ENCODE measurements at regions not wholly inside any gene's neighbourhood (a gene's known extent, or its start where the extent isn't known, plus 50 kb on each side); places are given as distances from the start of the nearest gene placed in this dataset.

GRCh38 chr4:4601803-4602369, 60.0 kb upstream of the STX18 start:
- H3K4me1 Mint-ChIP-seq (ENCODE audit: low read depth) = no peaks in the 10 kb centered on the region
- H3K36me3 Mint-ChIP-seq (ENCODE audit: low read depth) = no peaks in the 10 kb centered on the region
- H3K27ac Mint-ChIP-seq = no peak overlapping the region
- no peaks in the 10 kb centered on the region for H3K27me3 Mint-ChIP-seq (ENCODE audit: insufficient read depth)
- H3K9me3 Mint-ChIP-seq = no peaks in the 10 kb centered on the region
- DNase-seq (ENCODE audit: low spot score) = no peak
- intact Hi-C loops (cut with micrococcal nuclease) = no loop called here
- H3K4me3 Mint-ChIP-seq = no peak overlapping the region

GRCh38 chr4:4599481-4600275, 57.8 kb upstream of the STX18 start:
- H3K4me1 Mint-ChIP-seq (ENCODE audit: low read depth) = no peaks in the 10 kb centered on the region
- DNase-seq (ENCODE audit: low spot score) = no peak
- H3K27ac Mint-ChIP-seq = no peak overlapping the region
- peaks cover 15% of the 10 kb centered on the region for H3K9me3 Mint-ChIP-seq
- H3K4me3 Mint-ChIP-seq = no peak overlapping the region
- H3K27me3 Mint-ChIP-seq (ENCODE audit: insufficient read depth) = no peaks in the 10 kb centered on the region
- peaks cover 3% of the 10 kb centered on the region for H3K36me3 Mint-ChIP-seq (ENCODE audit: low read depth)
- intact Hi-C loops (cut with micrococcal nuclease) = no loop called here

- peaks cover 19% of the 10 kb centered on the region for H3K9me3 Mint-ChIP-seq
- H3K27me3 Mint-ChIP-seq (ENCODE audit: insufficient read depth) = no peaks in the 10 kb centered on the region
- H3K36me3 Mint-ChIP-seq (ENCODE audit: low read depth) = peaks cover 3% of the 10 kb centered on the region
- no peak for DNase-seq (ENCODE audit: low spot score)
- H3K4me1 Mint-ChIP-seq (ENCODE audit: low read depth) = no peaks in the 10 kb centered on the region
- H3K27ac Mint-ChIP-seq = no peak overlapping the region
- no peak overlapping the region for H3K4me3 Mint-ChIP-seq
- intact Hi-C loops (cut with micrococcal nuclease) = no loop called here
Measured at GRCh38 chr4:4598851-4599411, 57.1 kb upstream of the STX18 start.

- Mint-ChIP-seq H3K27ac (no peak overlapping the region), H3K4me1 (ENCODE audit: low read depth) (no peaks in the 10 kb centered on the region), H3K4me3 (no peak overlapping the region), H3K36me3 (ENCODE audit: low read depth) (peaks cover 3% of the 10 kb centered on the region), H3K27me3 (ENCODE audit: insufficient read depth) (no peaks in the 10 kb centered on the region), H3K9me3 (peaks cover 28% of the 10 kb centered on the region)
- intact Hi-C loops (cut with micrococcal nuclease) = no loop called here
- no peak for DNase-seq (ENCODE audit: low spot score)
Measured at GRCh38 chr4:4596720-4597119, 54.9 kb upstream of the STX18 start.

- no peaks in the 10 kb centered on the region for H3K27me3 Mint-ChIP-seq (ENCODE audit: insufficient read depth)
- peaks cover 28% of the 10 kb centered on the region for H3K9me3 Mint-ChIP-seq
- intact Hi-C loops (cut with micrococcal nuclease) = no loop called here
- H3K4me1 Mint-ChIP-seq (ENCODE audit: low read depth) = no peaks in the 10 kb centered on the region
- no peak overlapping the region for H3K27ac Mint-ChIP-seq
- no peak for DNase-seq (ENCODE audit: low spot score)
- peaks cover 3% of the 10 kb centered on the region for H3K36me3 Mint-ChIP-seq (ENCODE audit: low read depth)
- no peak overlapping the region for H3K4me3 Mint-ChIP-seq
Measured at GRCh38 chr4:4595252-4595651, 53.4 kb upstream of the STX18 start.

- intact Hi-C loops (cut with micrococcal nuclease) = no loop called here
- no peak for DNase-seq (ENCODE audit: low spot score)
- H3K27me3 Mint-ChIP-seq (ENCODE audit: insufficient read depth) = no peaks in the 10 kb centered on the region
- no peak overlapping the region for H3K27ac Mint-ChIP-seq
- peaks cover 3% of the 10 kb centered on the region for H3K36me3 Mint-ChIP-seq (ENCODE audit: low read depth)
- no peaks in the 10 kb centered on the region for H3K4me1 Mint-ChIP-seq (ENCODE audit: low read depth)
- H3K4me3 Mint-ChIP-seq = no peak overlapping the region
- peaks cover 28% of the 10 kb centered on the region for H3K9me3 Mint-ChIP-seq
Measured at GRCh38 chr4:4594285-4594920, 52.6 kb upstream of the STX18 start.

- intact Hi-C loops (cut with micrococcal nuclease) = no loop called here
- no peaks in the 10 kb centered on the region for H3K27me3 Mint-ChIP-seq (ENCODE audit: insufficient read depth)
- DNase-seq (ENCODE audit: low spot score) = no peak
- no peaks in the 10 kb centered on the region for H3K4me1 Mint-ChIP-seq (ENCODE audit: low read depth)
- peaks cover 3% of the 10 kb centered on the region for H3K36me3 Mint-ChIP-seq (ENCODE audit: low read depth)
- no peak overlapping the region for H3K27ac Mint-ChIP-seq
- H3K9me3 Mint-ChIP-seq = peaks cover 28% of the 10 kb centered on the region
- no peak overlapping the region for H3K4me3 Mint-ChIP-seq
Measured at GRCh38 chr4:4593596-4594284, 51.9 kb upstream of the STX18 start.

GRCh38 chr4:4592414-4592813, 50.6 kb upstream of the STX18 start:
- no peaks in the 10 kb centered on the region for H3K27me3 Mint-ChIP-seq (ENCODE audit: insufficient read depth)
- H3K36me3 Mint-ChIP-seq (ENCODE audit: low read depth) = peaks cover 3% of the 10 kb centered on the region
- H3K27ac Mint-ChIP-seq = no peak overlapping the region
- intact Hi-C loops (cut with micrococcal nuclease) = no loop called here
- no peak overlapping the region for H3K4me3 Mint-ChIP-seq
- H3K4me1 Mint-ChIP-seq (ENCODE audit: low read depth) = no peaks in the 10 kb centered on the region
- peaks cover 28% of the 10 kb centered on the region for H3K9me3 Mint-ChIP-seq
- no peak for DNase-seq (ENCODE audit: low spot score)
